ENCODE measurements at regions not wholly inside any gene's neighbourhood (a gene's known extent, or its start where the extent isn't known, plus 50 kb on each side); places are given as distances from the start of the nearest gene placed in this dataset.

DNA sequence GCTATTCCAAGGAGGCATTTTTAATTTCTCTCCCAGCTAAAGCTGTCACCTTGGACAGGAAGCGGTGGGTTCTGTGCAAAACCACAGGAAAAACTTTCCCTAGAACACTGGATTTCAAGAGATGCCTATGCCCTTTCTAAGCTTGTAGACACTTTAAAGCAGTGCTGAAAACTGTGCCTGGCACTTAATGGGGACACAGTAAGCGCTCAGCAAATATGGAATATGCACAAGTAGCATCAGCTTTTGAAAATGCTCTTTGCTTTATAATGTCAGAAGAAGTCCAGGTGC is 50.9 kb upstream of the TARBP1 start:
- Histone ChIP-seq H3K4me3 (no peak overlapping the region), H3K27ac (peak overlapping the region; percentile 94), H3K4me1 (peaks cover 85% of the 10 kb centered on the region), H3K36me3 (no peaks in the 10 kb centered on the region), H3K9me3 (no peaks in the 10 kb centered on the region), H3K27me3 (ENCODE audit: low read depth) (no peaks in the 10 kb centered on the region)
- TF ChIP-seq, protein P1, sequence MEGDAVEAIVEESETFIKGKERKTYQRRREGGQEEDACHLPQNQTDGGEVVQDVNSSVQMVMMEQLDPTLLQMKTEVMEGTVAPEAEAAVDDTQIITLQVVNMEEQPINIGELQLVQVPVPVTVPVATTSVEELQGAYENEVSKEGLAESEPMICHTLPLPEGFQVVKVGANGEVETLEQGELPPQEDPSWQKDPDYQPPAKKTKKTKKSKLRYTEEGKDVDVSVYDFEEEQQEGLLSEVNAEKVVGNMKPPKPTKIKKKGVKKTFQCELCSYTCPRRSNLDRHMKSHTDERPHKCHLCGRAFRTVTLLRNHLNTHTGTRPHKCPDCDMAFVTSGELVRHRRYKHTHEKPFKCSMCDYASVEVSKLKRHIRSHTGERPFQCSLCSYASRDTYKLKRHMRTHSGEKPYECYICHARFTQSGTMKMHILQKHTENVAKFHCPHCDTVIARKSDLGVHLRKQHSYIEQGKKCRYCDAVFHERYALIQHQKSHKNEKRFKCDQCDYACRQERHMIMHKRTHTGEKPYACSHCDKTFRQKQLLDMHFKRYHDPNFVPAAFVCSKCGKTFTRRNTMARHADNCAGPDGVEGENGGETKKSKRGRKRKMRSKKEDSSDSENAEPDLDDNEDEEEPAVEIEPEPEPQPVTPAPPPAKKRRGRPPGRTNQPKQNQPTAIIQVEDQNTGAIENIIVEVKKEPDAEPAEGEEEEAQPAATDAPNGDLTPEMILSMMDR (IDR thresholded peaks at IDR 0.05) = no peak
- intact Hi-C loops (cut with DNase I) = no loop called here
- ATAC-seq = no peak
- no peak for DNase-seq

DNA sequence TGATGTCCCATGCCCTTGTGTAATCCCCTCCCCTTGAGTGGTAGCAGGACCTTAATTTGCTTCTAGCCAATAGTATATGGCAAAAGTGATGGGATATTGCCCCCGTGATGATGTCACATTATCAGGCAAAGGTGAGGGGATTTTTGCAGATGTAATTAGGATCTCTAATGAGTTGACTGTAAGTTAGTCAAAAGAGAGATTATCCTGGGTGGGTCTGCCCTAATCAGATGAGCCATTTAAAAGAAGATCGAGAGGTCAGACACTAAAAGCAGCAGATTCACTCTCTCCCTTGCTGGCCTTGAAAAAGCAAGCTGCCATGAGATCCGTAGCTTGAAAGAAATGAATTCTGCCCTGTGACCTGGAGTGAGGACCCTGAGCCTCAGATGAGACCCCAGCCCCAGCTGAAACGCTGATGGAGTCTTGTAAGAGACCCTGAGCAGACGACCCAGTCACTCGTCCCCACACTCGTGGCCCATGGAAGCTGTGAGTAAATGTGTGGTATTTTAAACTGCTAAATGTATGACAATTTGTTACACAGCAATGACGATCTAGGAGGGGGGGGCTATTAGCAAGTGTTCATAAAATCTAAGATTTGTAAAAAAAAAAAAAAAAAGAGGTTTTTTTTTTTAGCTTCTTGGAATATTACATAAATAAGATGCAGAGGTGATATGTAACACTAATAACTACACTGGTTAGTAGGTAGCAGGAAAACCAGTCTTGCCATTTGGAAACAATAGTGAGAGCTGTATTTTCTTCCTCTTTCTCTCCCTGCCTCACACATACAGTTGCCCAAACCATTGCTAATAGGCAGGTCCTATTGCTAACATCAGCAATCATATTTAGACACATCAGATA is 50.3 kb upstream of the TARBP1 start:
- H3K36me3 ChIP-seq = no peaks in the 10 kb centered on the region
- no peak overlapping the region for H3K4me3 ChIP-seq
- H3K27ac ChIP-seq = peak overlapping the region; percentile 94
- no peaks in the 10 kb centered on the region for H3K9me3 ChIP-seq
- no peak for DNase-seq
- H3K27me3 ChIP-seq (ENCODE audit: low read depth) = no peaks in the 10 kb centered on the region
- TF ChIP-seq, protein P1 (IDR thresholded peaks at IDR 0.05) = no peak
- ATAC-seq = no peak
- intact Hi-C loops (cut with DNase I) = no loop called here
- peaks cover 85% of the 10 kb centered on the region for H3K4me1 ChIP-seq

Data from lower lobe of right lung (tissue), 2 donors.